GM21423 (cell line): ENCODE measurements at regions not wholly inside any gene's neighbourhood (a gene's known extent, or its start where the extent isn't known, plus 50 kb on each side); places are given as distances from the start of the nearest gene placed in this dataset.

Experiments used
- ATAC-seq: cut with Tn5 transposase; IDR thresholded peaks from one replicate; pipeline ENCODE4 v1.9.1; 2021; ENCODE audit warnings: mild to moderate bottlenecking, moderate library complexity; ENCODE audit not compliant: unreplicated experiment

DNA sequence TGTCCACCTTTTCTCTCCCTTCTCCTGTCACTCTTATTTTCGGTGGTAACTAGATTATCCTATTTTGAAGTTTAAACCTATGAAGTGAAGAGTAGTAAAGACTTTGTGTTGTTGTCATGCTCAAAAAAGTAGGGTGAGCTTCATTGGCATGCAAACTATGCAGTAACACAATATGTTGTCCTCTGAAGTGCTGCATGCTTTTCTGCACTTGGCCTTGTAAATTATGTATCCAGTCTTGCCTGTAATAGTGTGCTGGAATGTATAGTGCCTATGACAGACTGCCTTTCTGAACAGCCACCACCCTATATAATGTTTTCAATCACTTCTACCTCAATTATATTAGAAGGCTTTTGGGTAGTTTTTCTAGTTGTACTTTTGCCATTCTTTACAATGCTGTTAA is 1198.2 kb upstream of the PCDH20 start:
- ATAC-seq, result no peak

DNA sequence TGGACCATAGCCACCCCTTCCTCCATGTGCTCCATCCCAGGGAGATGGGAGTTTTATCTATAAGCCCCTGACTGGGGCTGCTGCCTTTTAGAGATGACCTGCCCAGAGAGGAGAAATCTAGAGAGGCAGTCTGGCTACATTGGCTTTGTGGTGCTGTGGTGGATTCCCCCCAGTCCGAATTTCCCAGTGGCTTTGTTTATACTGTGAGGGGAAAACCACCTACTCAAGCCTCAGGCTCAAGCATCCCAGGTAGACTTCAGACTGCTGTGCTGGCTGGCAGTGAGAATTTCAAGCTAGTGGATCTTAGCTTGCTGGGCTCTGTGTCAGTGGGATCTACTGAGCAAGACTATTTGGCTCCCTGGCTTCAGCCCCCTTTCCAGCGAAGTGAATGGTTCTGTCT is 1195.7 kb upstream of the PCDH20 start:
- ATAC-seq, result no peak

DNA sequence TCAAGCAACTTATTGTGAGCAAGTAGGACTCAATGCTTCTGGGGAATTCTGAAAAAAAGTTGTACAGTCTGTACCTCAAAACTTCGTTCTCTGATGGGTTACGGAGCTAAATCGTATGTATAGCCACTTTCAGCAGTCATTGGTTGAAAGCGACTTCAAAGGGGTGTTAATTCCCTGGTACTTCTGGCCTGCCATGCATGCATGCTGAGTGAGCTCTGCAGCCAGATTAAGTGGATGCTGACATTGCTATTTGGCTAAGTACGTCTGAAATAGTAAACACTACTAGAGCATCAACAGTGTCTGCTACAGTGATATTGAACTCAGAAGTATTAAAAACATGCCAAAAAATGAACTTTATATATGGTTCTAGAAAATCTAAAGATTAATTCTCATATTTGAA is 1183.1 kb upstream of the PCDH20 start:
- no peak for ATAC-seq

DNA sequence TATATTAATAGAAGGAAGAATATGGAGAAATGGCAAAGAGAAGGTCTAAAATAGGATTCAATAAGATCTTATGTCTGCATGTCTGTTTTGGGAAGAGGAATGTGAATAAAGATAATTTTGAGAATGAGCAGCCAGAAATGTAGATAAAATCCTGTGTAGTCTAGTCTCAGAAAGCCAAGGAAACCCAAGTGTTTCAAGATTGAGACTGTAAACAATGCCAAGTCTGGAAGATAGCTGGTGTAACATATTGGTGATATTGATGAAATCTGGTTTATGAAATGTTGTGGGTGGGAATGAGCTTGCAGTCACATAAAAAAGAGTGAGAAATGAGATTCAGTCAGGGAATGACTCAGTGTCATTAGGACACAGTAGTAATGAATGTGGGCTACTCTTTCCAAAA is 1180.3 kb upstream of the PCDH20 start:
- ATAC-seq, result no peak

DNA sequence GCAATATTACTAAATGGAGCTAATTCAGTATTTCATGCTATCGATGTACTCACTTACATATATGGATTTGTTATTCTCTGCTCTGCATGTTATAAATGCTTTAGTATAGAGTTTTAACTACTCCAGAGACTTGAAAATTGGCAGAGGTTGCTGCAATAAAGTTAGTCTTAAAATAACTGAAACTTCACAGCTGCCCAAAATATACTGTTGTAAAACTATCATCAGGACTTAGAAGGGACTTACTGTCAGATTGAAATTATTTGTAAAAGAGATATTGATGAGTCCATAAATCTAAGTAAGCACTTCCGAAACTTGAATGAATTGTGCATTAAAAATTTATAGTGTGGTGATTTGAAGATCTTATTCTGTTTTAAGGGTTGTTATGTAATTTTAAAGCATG is 1178.2 kb upstream of the PCDH20 start:
- ATAC-seq, result no peak

DNA sequence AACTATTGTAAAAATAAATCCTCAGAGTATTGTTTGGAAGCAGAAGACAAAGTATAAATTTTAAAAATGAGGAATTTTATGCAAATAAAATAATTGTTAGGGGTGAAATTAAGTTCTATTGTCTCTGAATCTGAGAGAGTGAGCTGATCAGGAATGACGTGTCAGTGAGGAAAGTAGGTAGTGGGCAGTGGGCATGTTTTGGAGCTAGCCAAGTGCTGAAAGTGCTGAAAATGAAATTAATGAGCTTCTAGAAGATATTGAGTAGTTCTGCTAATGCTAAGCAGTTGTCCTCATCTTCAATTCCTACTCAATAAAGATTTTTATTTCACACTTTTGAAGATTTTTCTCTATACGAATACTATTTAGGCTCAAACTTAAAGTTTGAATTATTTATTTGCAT is 1167.8 kb upstream of the PCDH20 start:
- no peak for ATAC-seq

DNA sequence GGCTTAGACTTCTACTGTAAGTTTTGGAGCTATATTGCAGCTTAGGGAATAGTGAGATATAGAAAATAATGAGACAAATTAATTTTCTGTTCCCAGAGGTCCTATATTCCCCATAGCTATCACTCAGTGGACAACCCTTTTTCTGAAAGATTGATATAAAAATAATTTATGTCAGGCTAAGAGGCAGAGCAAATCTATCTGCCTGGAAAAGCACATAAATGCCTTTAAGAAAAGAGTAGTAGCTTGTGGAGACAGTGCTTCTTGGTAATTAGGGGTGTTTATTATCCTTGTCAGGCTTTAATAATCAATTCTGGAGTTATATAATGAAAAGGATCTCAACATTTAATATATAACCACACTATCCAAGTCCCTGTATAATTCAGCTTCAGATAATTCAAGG is 1162.8 kb upstream of the PCDH20 start:
- ATAC-seq, result no peak

DNA sequence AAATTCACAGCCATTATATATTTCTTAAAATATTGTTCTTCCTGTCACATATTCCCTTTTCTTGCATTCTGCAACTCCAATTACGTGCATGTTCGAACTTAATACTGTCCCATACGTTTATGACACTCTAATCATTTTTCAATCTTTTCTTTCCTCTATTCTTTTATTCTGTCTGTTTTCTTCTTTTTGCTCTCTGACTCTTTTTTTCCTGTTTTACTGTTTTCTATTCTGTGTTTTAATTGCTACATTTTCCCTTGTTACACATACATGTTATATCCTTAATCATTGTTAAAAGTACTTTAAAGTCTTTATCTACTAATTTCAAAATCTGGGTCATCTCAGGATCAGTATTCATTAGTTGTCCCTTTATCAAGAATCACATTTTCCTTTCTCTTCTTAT is 1149.1 kb upstream of the PCDH20 start:
- ATAC-seq, result no peak

DNA sequence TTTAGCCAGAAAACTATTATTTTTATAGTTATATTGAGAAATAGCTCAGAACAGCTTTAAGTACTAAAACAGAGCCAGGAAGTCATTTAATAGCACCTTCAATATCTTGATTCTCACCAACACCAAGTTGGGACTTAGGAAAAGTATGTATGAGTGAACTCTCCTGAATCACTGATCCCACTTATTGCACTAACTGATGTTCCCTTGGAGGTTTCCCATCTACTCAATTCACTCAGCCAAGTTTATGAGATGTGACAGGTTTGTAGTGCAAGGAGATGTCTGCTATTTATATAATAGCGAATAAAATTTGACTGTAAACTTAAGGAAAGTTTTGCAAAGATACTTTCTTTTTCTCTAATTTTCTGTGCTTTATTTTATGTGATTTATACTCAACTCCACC is 1147.6 kb upstream of the PCDH20 start:
- no peak for ATAC-seq

DNA sequence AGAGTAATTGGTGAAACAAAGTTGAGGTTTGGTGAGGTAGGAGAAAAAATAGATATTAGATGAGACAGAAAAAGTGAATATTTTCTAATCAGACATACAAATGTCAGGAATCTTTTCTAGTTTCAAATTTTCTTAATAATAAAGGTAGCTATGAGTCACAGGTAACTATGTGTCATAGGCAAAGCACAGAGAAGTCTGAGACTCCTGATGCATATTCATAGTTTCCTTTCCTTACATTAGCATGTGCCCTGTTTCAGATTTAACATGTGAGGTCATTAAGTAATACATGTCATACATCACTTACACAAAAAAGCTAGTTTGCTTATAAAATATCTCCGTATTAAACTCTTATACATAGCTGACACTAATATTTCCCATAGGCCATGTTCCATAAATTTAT is 1141.3 kb upstream of the PCDH20 start:
- no peak for ATAC-seq

DNA sequence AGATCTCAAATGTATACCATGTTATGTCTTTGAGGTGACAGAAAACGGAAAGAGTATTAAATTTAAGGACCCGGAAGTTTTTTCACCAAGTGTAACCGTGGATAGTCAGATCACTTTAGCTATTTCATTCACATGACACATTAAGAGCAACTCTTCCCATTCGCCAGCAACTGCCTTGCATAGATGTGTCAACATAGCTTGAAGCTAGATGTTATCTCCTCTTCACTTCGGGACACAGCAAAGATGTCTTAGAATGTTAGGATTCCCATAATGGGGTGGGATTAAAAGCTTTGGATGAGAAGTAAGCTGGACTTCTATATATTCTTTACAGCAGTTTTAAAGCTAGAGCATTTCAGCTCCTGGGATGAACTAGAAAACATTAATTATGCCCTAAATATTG is 1135.9 kb upstream of the PCDH20 start:
- no peak for ATAC-seq

DNA sequence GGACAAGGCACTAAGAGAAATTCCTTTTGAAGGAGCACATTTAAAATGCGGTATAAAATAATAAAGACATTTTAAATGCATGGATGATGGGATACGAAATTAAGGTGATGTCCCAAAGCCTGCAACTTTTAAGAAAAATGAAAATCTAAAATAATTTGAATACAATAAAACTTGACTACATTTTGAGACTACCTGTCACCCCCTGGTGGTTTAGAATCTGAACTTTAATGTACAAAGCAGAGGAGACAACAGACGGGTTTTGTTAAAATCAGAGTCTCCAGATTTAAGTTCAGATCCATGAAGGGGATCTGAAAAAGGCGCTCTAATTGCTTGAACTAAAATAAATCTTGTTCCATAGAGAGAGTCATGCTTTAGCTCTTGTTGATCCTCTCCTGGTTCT is 1129.3 kb upstream of the PCDH20 start:
- ATAC-seq, result no peak

DNA sequence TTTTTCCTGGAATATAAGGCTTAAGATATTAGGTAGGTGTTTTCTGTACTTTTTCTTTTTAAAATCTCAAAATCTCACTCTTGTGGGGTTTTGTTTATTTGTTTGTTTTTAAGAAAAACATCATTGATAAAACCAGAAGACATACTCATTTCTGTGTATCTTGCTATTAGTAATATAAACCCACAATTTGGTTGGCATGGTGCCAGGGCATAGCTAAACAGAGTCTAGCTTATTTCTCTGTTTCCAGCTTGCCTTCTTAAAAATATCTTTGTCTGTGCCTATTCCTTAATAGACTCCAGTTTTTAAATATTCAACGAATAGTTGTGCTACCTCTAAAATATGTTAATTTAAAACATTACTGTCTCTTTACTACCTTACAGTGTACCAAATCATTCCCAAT is 1121.9 kb upstream of the PCDH20 start:
- no peak for ATAC-seq

DNA sequence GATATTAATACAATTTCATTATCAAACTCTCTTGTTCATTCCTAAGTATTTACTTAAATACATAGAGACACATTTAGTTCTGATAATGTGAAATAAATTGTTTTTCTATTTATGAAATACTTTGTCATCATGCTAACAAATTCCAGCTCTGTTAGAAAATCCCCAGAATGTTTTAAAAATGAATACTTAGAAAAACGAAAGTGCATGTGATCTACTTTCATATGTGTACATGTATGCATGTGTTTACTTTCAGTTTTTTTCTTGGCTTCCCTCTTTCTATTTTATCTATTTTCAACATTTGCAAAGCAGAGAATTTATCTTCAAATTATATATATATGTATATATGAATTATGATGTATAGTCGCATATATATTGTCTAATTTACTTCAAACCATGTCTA is 1110.0 kb upstream of the PCDH20 start:
- ATAC-seq, result no peak

DNA sequence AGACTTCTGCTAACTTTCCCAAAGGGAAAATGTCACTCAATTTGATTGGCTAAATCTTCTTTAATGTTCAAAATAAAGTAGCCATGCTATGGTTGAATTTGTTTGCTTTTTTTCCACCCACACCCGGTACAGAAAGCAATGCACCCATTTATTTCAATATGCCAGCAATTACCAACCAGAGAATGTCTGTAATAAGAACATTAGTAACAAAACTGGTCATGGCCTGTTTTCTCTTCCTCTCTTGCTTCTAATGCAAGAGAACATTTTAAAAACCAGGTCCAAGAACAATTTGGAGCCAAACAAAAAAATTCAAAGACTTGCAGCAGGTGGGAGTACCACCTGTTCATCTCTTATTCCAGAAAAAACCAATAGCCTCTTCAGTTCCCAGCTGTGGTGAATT is 1108.8 kb upstream of the PCDH20 start:
- ATAC-seq, result no peak

DNA sequence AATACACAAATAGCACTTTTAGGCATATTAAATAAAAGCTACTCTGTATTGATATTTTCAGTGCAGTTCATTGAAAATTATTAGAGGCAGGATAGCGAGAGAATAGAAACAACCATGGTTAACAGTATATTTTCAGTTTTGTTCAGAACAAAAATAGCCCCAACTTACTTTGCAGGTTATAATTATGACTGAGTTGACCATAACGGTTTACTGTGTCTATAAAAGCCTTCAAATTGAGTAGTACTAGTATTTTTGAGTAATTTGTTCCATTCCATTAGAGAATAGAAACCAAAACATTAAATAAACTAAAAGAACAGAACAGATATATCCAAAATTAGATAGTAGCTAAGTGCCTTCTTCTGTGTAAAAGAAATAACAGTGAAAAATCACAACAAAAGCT is 1108.4 kb upstream of the PCDH20 start:
- peak; percentile 81 for ATAC-seq

DNA sequence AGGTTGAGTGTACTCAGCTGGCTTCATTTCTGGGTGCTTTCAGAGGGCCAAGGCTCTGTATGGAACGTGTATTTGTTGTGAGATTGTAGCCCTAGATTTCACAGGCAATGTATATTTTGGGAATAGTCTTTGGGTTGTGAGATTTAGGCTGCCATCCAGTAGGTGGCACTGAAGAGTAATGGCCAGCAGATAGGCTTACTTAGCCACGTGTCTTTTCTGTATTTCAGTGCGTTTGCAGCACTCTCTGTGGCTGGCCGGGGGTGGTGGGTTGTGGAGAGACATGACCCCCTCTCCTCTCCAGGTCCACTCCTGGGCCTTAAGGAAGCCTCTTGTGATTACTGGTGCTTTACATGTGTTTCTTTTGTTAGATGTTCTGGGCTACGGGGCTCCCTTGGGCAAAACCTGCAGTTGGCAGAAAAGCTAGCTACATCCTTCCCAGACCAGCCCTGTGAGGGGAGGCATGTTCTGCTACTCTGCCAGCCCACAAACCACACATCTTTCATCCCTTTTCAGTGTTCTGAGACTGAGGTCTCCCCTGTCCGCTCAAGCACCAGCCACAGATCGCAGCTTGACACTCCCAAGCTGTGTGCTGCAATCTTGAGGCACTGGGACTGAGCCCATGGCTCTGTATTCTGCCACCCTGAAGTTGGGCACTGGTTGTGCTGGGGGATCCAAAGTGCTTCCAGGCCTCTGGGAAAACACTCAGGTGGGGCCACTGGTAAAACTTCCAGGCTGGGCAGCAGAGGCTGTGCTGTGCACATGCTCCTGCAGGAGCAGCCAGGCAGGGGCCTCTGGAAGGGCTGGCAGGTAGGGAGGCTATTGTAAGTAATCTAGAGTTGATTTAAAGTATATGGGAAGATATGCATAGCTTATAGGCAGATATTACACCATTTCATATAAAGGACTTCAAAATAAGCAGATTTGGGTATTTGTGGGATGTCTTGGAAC is 1096.8 kb upstream of the PCDH20 start:
- peak; percentile 92 for ATAC-seq

DNA sequence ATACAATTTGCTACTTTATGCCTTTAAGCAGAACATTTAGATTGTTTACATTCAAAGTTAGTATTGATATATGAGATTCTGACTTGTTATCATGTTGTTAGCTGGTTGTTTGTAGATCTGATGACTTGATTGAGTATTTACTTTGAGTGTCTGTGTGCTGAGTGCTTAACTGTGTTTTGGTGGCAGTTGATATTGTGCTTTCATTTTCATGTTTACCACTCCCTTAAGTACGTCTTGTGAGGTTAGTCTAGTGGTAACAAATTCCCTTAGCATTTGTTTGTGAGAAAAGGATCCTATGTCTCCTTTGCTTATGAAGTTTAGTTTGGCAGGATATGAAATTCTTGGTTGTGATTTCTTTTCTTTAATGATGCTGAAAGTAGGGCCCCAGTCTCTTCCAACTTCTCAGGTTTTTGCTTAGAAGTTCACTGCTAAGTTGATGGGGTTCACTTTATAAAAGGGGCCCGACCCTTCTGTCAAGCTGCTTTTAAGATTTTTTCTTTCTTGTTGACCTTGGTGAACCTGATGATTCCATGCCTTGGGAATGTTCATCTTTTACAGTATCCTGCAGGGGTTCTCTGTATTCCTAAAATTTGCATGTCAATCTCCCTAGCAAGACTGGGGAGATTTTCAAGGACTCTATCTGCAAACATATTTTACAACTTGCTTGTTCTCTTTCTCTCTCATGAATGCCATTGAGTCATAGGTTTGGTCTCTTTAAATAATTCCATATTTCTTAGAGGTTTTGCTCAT is 1095.4 kb upstream of the PCDH20 start:
- no peak for ATAC-seq

DNA sequence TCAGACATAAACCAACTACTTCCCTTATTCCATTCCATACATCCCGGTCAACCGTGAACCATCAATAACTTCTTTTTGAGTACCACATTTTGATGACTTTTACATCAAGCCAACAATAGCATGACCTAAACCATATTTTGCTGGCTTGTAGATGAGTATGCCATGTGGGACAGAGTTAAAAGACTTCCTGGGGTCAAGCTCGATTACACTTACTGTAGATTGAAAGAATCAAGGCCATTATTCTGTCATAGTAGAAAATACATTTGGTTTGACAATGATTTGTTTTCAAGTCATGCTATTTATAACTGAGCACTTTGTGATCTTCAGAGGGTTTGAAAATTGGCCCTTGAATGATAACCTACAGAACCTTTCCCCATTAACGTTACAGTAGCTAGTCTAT is 1086.9 kb upstream of the PCDH20 start:
- ATAC-seq, result no peak

DNA sequence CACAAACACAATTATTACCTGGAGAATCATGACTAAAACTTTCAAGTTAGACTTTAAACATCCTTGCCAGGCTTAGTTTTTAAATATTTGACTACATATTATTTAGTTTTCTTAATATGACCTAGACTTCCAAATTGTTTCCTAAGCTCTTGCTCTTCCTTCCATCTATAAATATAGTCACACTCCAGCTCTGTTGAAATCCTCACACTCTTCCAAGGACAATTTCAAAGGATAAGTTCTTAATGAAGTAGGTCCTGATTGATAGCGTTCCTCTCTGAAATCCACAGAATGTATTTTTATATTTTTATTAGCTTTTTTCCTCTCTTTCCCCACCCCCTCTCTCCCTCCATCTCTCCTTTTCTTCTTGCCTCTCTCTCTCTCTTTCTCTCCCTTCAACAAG is 1074.1 kb upstream of the PCDH20 start:
- ATAC-seq, result no peak

DNA sequence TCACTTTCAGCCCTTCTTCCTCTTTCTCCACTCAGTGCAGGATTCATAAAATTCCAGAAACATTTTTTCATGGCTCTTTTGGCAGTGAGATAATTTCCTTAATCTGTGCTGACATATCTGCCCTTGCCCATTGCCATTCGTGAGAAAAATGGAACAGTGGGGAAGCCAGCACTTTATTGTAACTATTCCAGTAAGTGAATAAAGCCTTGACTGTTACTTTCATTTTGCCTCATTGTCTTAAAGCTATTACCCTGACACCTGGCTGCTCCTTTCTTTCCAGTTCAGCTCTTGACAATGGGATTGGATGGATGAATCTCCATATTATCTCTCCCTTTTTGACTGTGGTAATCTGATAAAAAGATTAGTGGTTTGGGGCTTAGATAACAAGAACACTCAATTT is 1068.1 kb upstream of the PCDH20 start:
- ATAC-seq, result no peak

DNA sequence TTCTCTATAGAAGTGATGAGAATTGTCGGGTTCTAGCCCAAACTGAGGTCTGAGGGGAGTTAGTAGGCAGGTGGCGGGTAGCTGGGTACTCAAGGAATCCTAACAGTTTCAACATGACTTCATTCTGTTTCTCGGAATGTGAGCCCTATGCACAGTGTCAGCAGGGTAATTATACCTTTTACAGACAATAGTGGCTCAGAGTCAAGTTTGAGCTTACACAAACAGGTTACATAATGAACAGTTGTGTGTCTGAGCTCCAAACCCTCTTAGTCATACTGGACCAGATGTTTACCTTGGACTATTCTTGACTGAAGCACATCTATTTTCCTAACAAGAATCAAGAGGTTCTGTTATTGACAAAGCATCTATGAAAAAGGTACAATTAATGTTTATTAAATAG is 1066.7 kb upstream of the PCDH20 start:
- no peak for ATAC-seq

DNA sequence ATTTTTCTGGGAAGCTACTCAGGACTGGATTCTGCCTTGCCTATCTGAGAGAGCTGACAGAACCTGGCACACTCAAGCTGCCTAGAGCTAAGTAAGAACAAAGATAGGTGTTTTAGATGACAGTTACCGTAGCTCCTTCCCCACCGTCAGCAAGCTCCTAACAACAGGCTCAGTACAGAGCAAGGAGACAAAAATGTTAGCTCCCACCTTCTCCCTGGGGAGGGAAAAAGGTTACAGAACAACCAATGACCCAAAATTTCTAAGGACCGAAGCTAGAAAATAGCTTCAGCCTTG is 1058.2 kb upstream of the PCDH20 start:
- no peak for ATAC-seq
